ENCODE measurements at regions not wholly inside any gene's neighbourhood (a gene's known extent, or its start where the extent isn't known, plus 50 kb on each side); places are given as distances from the start of the nearest gene placed in this dataset.

- TF ChIP-seq ZNF550 (CRISPR knock-in tag; IDR thresholded peaks at IDR 0.05; ENCODE audit: borderline replicate concordance) (no peak), ZNF878 (CRISPR knock-in tag; IDR thresholded peaks at IDR 0.05) (no peak), TAF15 (IDR thresholded peaks at IDR 0.05; ENCODE audit: low read depth, low read length, poor library complexity, severe bottlenecking) (no peak), ZNF570 (CRISPR knock-in tag; IDR thresholded peaks at IDR 0.05; ENCODE audit: borderline replicate concordance) (no peak), KDM5B (CRISPR knock-in tag; IDR thresholded peaks at IDR 0.05; ENCODE audit: borderline replicate concordance) (peak; percentile 45; the same call in 1 of the 2 replicates), SNAI1 (CRISPR knock-in tag; IDR thresholded peaks at IDR 0.05; ENCODE audit: borderline replicate concordance) (no peak), ZFP37 (CRISPR knock-in tag; IDR thresholded peaks at IDR 0.05; ENCODE audit: borderline replicate concordance) (peak; percentile 66; the same call in 1 of the 2 replicates), GATAD1 (CRISPR knock-in tag; IDR thresholded peaks at IDR 0.05) (peak; percentile 69), ZNF567 (CRISPR knock-in tag; IDR thresholded peaks at IDR 0.05; ENCODE audit: borderline replicate concordance) (no peak), ZNF430 (CRISPR knock-in tag; IDR thresholded peaks at IDR 0.05) (no peak; the same call in 1 of the 2 replicates), MAFK (conservative IDR thresholded peaks at IDR 0.05 in 1 of 2, IDR thresholded peaks at IDR 0.05 in 1 of 2; ENCODE audit: low read length in 2 of 2) (0 out of 4 replicates have a peak, but pooled peaks of 1 of the 2 experiments have one; percentile 2), GLI4 (CRISPR knock-in tag; IDR thresholded peaks at IDR 0.05; ENCODE audit: borderline replicate concordance) (no peak), ZHX2 (IDR thresholded peaks at IDR 0.05; ENCODE audit: low read depth) (peak; percentile 52; the same call in 1 of the 2 replicates), ZHX2 (CRISPR knock-in tag; IDR thresholded peaks at IDR 0.05; ENCODE audit: borderline replicate concordance) (peak; percentile 54; the same call in 1 of the 2 replicates), ZNF124 (CRISPR knock-in tag; IDR thresholded peaks at IDR 0.05) (peak; percentile 86), SIX1 (CRISPR knock-in tag; IDR thresholded peaks at IDR 0.05; ENCODE audit: borderline replicate concordance) (peak; percentile 74; the same call in 1 of the 2 replicates), ZNF614 (CRISPR knock-in tag; IDR thresholded peaks at IDR 0.05; ENCODE audit: borderline replicate concordance) (peak; percentile 93), MED8 (CRISPR knock-in tag; IDR thresholded peaks at IDR 0.05; ENCODE audit: insufficient replicate concordance) (peak; percentile 82), GTF2F1 (IDR thresholded peaks at IDR 0.05; ENCODE audit: low read length) (no peak), ZSCAN20 (CRISPR knock-in tag; IDR thresholded peaks at IDR 0.05; ENCODE audit: borderline replicate concordance) (no peak), MLX (CRISPR knock-in tag; IDR thresholded peaks at IDR 0.05) (peak; percentile 74), ZFAT (CRISPR knock-in tag; conservative IDR thresholded peaks at IDR 0.05) (no peak), POLR2G (IDR thresholded peaks at IDR 0.05; ENCODE audit: low read depth, low read length) (peak; percentile 87), RELA (CRISPR knock-in tag; IDR thresholded peaks at IDR 0.05) (0 out of 2 replicates have a peak, but pooled peaks have one; percentile 32)
Measured at GRCh38 chr3:160106905-160107861, 118.0 kb upstream of the C3orf80 start (continued).
